CD14-positive monocyte (primary cell): ENCODE measurements at regions not wholly inside any gene's neighbourhood (a gene's known extent, or its start where the extent isn't known, plus 50 kb on each side); places are given as distances from the start of the nearest gene placed in this dataset.

Experiments used
- DNase-seq, 3 donors: peaks; one replicate each; pipeline ENCODE4 v3.0.0-alpha.2; 2011 to 2022
- H2AFZ ChIP-seq: 2 replicates; pipeline ENCODE4 v1.6.0; 2012; ENCODE audit warnings: mild to moderate bottlenecking, low read depth, low read length, inconsistent platforms; ENCODE audit not compliant: insufficient read depth, poor library complexity, severe bottlenecking
- H3K27ac ChIP-seq, 2 donors: 1 replicate in 1 of 2; 2 replicates in 1 of 2; pipeline ENCODE4 v1.5.1; 2012 to 2013; ENCODE audit warnings: low read length in 2 of 2, control low read depth in 1 of 2, inconsistent platforms in 1 of 2, low read depth in 1 of 2, mild to moderate bottlenecking in 1 of 2
- H3K27me3 ChIP-seq, 2 donors: one replicate each; pipeline versions ENCODE4 v1.6.0 to v1.6.1; 2011 to 2013; ENCODE audit warnings: low read length in 2 of 2; ENCODE audit not compliant: control insufficient read depth in 2 of 2, insufficient read depth in 2 of 2
- H3K36me3 ChIP-seq, 2 donors: replicated peaks in 1 of 2; 1 replicate in 1 of 2; 2 replicates in 1 of 2; pipeline versions ENCODE4 v1.5.1 to v1.6.1; 2012 to 2013; ENCODE audit warnings: low read length in 2 of 2, control low read depth in 1 of 2, inconsistent platforms in 1 of 2, mild to moderate bottlenecking in 1 of 2; ENCODE audit not compliant: insufficient read depth in 2 of 2, control insufficient read depth in 1 of 2
- H3K4me1 ChIP-seq, 2 donors: 1 replicate in 1 of 2; 2 replicates in 1 of 2; pipeline versions ENCODE4 v1.5.1 to v1.6.1; 2012 to 2013; ENCODE audit warnings: low read length in 2 of 2, control low read depth in 1 of 2, inconsistent platforms in 1 of 2, mild to moderate bottlenecking in 1 of 2, moderate library complexity in 1 of 2; ENCODE audit not compliant: insufficient read depth in 2 of 2, control insufficient read depth in 1 of 2
- H3K4me2 ChIP-seq: replicated peaks from 2 replicates; pipeline ENCODE3; 2012; ENCODE audit warnings: low read length, moderate library complexity, mild to moderate bottlenecking; ENCODE audit not compliant: poor library complexity, severe bottlenecking; ENCODE audit errors: extremely low read depth
- H3K4me3 ChIP-seq, 3 experiments: fragments of 200-600 bp in 1 of 3; sonication (generic) in 1 of 3; replicated peaks in 1 of 3; 1 replicate in 2 of 3; 2 replicates in 1 of 3; pipeline ENCODE4 v1.5.1; 2011 to 2013; ENCODE audit warnings: low read length in 3 of 3, mild to moderate bottlenecking in 3 of 3, control low read depth in 2 of 3, low read depth in 2 of 3, inconsistent platforms in 1 of 3, moderate library complexity in 1 of 3
- H3K79me2 ChIP-seq: 2 replicates; pipeline ENCODE4 v1.6.0; 2012; ENCODE audit warnings: mild to moderate bottlenecking, control low read depth, inconsistent platforms, low read length, moderate library complexity; ENCODE audit not compliant: insufficient read depth
- H3K9ac ChIP-seq: 2 replicates; pipeline ENCODE4 v1.6.0; 2017; ENCODE audit warnings: low read length, mild to moderate bottlenecking; ENCODE audit not compliant: insufficient read depth, poor library complexity, severe bottlenecking
- H3K9me3 ChIP-seq, 2 donors: replicated peaks in 1 of 2; 1 replicate in 1 of 2; 2 replicates in 1 of 2; pipeline versions ENCODE4 v1.5.1 to v1.6.1; 2012 to 2013; ENCODE audit warnings: low read length in 2 of 2, control low read depth in 1 of 2; ENCODE audit not compliant: control insufficient read depth in 1 of 2, insufficient read depth in 1 of 2
- H4K20me1 ChIP-seq: 2 replicates; pipeline ENCODE4 v1.6.0; 2012; ENCODE audit warnings: mild to moderate bottlenecking, low read length, control low read depth, moderate library complexity; ENCODE audit not compliant: insufficient read depth
- H3K27ac Mint-ChIP-seq, 7 donors: one replicate each; pipeline ENCODE4 v1.8.0; 2020; ENCODE audit warnings: mild to moderate bottlenecking in 7 of 7, mixed read lengths in 7 of 7, moderate library complexity in 6 of 7, inconsistent platforms in 2 of 7
- H3K27me3 Mint-ChIP-seq, 3 donors: one replicate each; pipeline ENCODE4 v1.8.0; 2021 to 2022; ENCODE audit warnings: low read depth in 3 of 3, mild to moderate bottlenecking in 3 of 3, mixed read lengths in 3 of 3, moderate library complexity in 3 of 3, inconsistent platforms in 1 of 3
- H3K36me3 Mint-ChIP-seq, 2 donors: one replicate each; pipeline ENCODE4 v1.8.0; 2020; ENCODE audit warnings: mixed read lengths in 2 of 2, inconsistent platforms in 1 of 2, mild to moderate bottlenecking in 1 of 2
- H3K4me1 Mint-ChIP-seq: one replicate; pipeline ENCODE4 v1.8.0; 2020; ENCODE audit warnings: mild to moderate bottlenecking, mixed read lengths
- H3K4me3 Mint-ChIP-seq, 2 donors: one replicate each; pipeline ENCODE4 v1.8.0; 2020; ENCODE audit warnings: mild to moderate bottlenecking in 2 of 2, mixed read lengths in 2 of 2, moderate library complexity in 1 of 2
- H3K9me3 Mint-ChIP-seq, 7 donors: one replicate each; pipeline ENCODE4 v1.8.0; 2020 to 2022; ENCODE audit warnings: mixed read lengths in 7 of 7, mild to moderate bottlenecking in 6 of 7, moderate library complexity in 6 of 7, inconsistent platforms in 2 of 7
- WGBS: methylation state at CpG from one replicate; pipeline ENCODE4 v1.1.5; 2013; ENCODE audit warnings: missing lambda C conversion rate; ENCODE audit not compliant: insufficient coverage; 5-methylcytosine and 5-hydroxymethylcytosine counted together
- intact Hi-C, 2 donors: fragments of 100-400 bp; cut with micrococcal nuclease; formaldehyde crosslinking; loops; one replicate each; pipeline versions ENCODE4 v1.15.0 to v1.15.1; 2023
- TF ChIP-seq, protein P1 (sequence below): fragments of 200-600 bp; IDR thresholded peaks from one replicate; pipeline ENCODE4 v1.8.0; 2022; ENCODE audit warnings: antibody characterized with exemption, mild to moderate bottlenecking

GRCh38 chr3:26515351-26515750, 107.2 kb upstream of the LRRC3B start:
- H2AFZ ChIP-seq = no peak overlapping the region
- no peaks in the 10 kb centered on the region for H3K79me2 ChIP-seq
- WGBS = no CpG with 5 or more reads among the region's 2 CpGs
- Mint-ChIP-seq H3K36me3 (no peaks in the 10 kb centered on the region), H3K4me3 (no peak overlapping the region), H3K27ac (no peak overlapping the region), H3K4me1 (no peaks in the 10 kb centered on the region), H3K9me3 (peaks cover 2 to 21% (median 13%) of the 10 kb centered on the region in 7 donors), H3K27me3 (peaks cover 0 to 1% (median 0%) of the 10 kb centered on the region in 3 donors)
- H3K27me3 ChIP-seq = no peaks in the 10 kb centered on the region
- TF ChIP-seq, protein P1, sequence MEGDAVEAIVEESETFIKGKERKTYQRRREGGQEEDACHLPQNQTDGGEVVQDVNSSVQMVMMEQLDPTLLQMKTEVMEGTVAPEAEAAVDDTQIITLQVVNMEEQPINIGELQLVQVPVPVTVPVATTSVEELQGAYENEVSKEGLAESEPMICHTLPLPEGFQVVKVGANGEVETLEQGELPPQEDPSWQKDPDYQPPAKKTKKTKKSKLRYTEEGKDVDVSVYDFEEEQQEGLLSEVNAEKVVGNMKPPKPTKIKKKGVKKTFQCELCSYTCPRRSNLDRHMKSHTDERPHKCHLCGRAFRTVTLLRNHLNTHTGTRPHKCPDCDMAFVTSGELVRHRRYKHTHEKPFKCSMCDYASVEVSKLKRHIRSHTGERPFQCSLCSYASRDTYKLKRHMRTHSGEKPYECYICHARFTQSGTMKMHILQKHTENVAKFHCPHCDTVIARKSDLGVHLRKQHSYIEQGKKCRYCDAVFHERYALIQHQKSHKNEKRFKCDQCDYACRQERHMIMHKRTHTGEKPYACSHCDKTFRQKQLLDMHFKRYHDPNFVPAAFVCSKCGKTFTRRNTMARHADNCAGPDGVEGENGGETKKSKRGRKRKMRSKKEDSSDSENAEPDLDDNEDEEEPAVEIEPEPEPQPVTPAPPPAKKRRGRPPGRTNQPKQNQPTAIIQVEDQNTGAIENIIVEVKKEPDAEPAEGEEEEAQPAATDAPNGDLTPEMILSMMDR = no peak
- H3K4me3 ChIP-seq = no peak overlapping the region
- H3K9ac ChIP-seq = no peak overlapping the region
- intact Hi-C loops = no loop called here
- no peak for DNase-seq
- no peaks in the 10 kb centered on the region for H3K36me3 ChIP-seq
- no peak overlapping the region for H3K27ac ChIP-seq
- H3K4me2 ChIP-seq = no peak overlapping the region
- H3K9me3 ChIP-seq = peaks cover 10 to 14% of the 10 kb centered on the region in 2 donors
- H4K20me1 ChIP-seq = no peaks in the 10 kb centered on the region
- no peaks in the 10 kb centered on the region for H3K4me1 ChIP-seq

GRCh38 chr3:26521261-26521660, 101.3 kb upstream of the LRRC3B start:
- Histone ChIP-seq H3K4me2 (no peak overlapping the region), H3K79me2 (no peaks in the 10 kb centered on the region), H3K9ac (no peak overlapping the region), H3K36me3 (no peaks in the 10 kb centered on the region), H4K20me1 (no peaks in the 10 kb centered on the region), H3K9me3 (peaks cover 25 to 54% of the 10 kb centered on the region in 2 donors), H2AFZ (no peak overlapping the region), H3K4me3 (no peak overlapping the region), H3K27me3 (no peaks in the 10 kb centered on the region), H3K4me1 (no peaks in the 10 kb centered on the region), H3K27ac (no peak overlapping the region)
- intact Hi-C loops = no loop called here
- TF ChIP-seq, protein P1 = no peak
- Mint-ChIP-seq H3K9me3 (peaks cover 15 to 28% (median 22%) of the 10 kb centered on the region in 7 donors), H3K4me3 (no peak overlapping the region), H3K27ac (no peak overlapping the region), H3K27me3 (peaks cover 0 to 1% (median 0%) of the 10 kb centered on the region in 3 donors), H3K4me1 (no peaks in the 10 kb centered on the region), H3K36me3 (no peaks in the 10 kb centered on the region)
- no peak for DNase-seq
- no CpG with 5 or more reads among the region's 1 CpG for WGBS
